OCI-LY3 (cell line): ENCODE measurements at regions not wholly inside any gene's neighbourhood (a gene's known extent, or its start where the extent isn't known, plus 50 kb on each side); places are given as distances from the start of the nearest gene placed in this dataset.

Experiments used
- H2AFZ ChIP-seq: fragments of 200-600, 300-600 bp; shearing (Covaris generic); 2 replicates; pipeline ENCODE4 v1.6.0; 2014; ENCODE audit warnings: antibody characterized with exemption, low read depth, low read length
- H3K27ac ChIP-seq: fragments of 200-600, 300-600 bp; sonication (generic); 2 replicates; pipeline ENCODE4 v1.5.1; 2014; ENCODE audit warnings: mild to moderate bottlenecking, low read length, moderate library complexity, mixed read lengths
- H3K27me3 ChIP-seq: fragments of 200-600, 300-600 bp; sonication (generic); 2 replicates; pipeline ENCODE4 v1.6.1; 2014; ENCODE audit warnings: low read depth, low read length, mixed read lengths
- H3K36me3 ChIP-seq: fragments of 200-600, 300-600 bp; sonication (generic); replicated peaks from 2 replicates; pipeline ENCODE3; 2014; ENCODE audit warnings: low read depth, low read length, mixed read lengths
- H3K4me1 ChIP-seq: fragments of 300-600, 200-600 bp; sonication (generic); 2 replicates; pipeline ENCODE4 v1.6.1; 2014; ENCODE audit warnings: low read length, mixed read lengths
- H3K4me2 ChIP-seq: fragments of 200-600, 300-600 bp; sonication (generic); 2 replicates; pipeline ENCODE4 v1.6.1; 2014; ENCODE audit warnings: low read length, mixed read lengths
- H3K4me3 ChIP-seq: fragments of 300-600, 200-600 bp; sonication (generic); 2 replicates; pipeline ENCODE4 v1.5.1; 2014; ENCODE audit warnings: antibody characterized with exemption, mild to moderate bottlenecking, low read length, moderate library complexity
- H3K79me2 ChIP-seq: fragments of 300-600, 200-600 bp; shearing (Covaris generic); 2 replicates; pipeline ENCODE4 v1.6.1; 2014; ENCODE audit warnings: mild to moderate bottlenecking, low read length, mixed read lengths
- H3K9ac ChIP-seq: fragments of 300-600, 200-600 bp; shearing (Covaris generic); 2 replicates; pipeline ENCODE4 v1.6.0; 2014; ENCODE audit warnings: mild to moderate bottlenecking, low read length, moderate library complexity
- H3K9me3 ChIP-seq: fragments of 200-600, 300-600 bp; shearing (Covaris generic); 2 replicates; pipeline ENCODE4 v1.6.1; 2014; ENCODE audit warnings: low read length, mixed read lengths; ENCODE audit not compliant: insufficient read depth
- H4K20me1 ChIP-seq: fragments of 200-600, 300-600 bp; sonication (generic); 2 replicates; pipeline ENCODE4 v1.6.1; 2016; ENCODE audit warnings: low read length, mixed read lengths; ENCODE audit not compliant: insufficient read depth
- CTCF ChIP-seq: fragments of 200-600, 300-600 bp; sonication (generic); IDR thresholded peaks from 2 replicates; pipeline ENCODE4 v1.5.1; 2014; ENCODE audit warnings: antibody characterized with exemption, low read length, low read depth
- EZH2phosphoT487 ChIP-seq: fragments of 200-600 bp; shearing (Covaris generic); IDR thresholded peaks from 2 replicates; pipeline ENCODE4 v1.6.1; 2018; ENCODE audit warnings: antibody characterized with exemption, mixed run types, low read depth

GRCh38 chr4:173913496-173913895 lies 370.0 kb downstream of the FBXO8 start:
- TF ChIP-seq CTCF = no peak
- no peak for TF ChIP-seq EZH2phosphoT487
- H3K36me3 ChIP-seq = no peaks in the 10 kb centered on the region
- H3K79me2 ChIP-seq = no peaks in the 10 kb centered on the region
- H3K9ac ChIP-seq = no peak overlapping the region
- H3K27me3 ChIP-seq = no peaks in the 10 kb centered on the region
- H3K9me3 ChIP-seq = no peaks in the 10 kb centered on the region
- no peak overlapping the region for H3K4me3 ChIP-seq
- H2AFZ ChIP-seq = no peak overlapping the region
- H3K4me1 ChIP-seq = peaks cover 8% of the 10 kb centered on the region; the same call in 1 of the 2 replicates
- H3K27ac ChIP-seq = no peak overlapping the region
- no peak overlapping the region for H3K4me2 ChIP-seq
- no peaks in the 10 kb centered on the region for H4K20me1 ChIP-seq

- no peak overlapping the region for H2AFZ ChIP-seq
Observed at GRCh38 chr4:173912384-173912783, 371.1 kb downstream of the FBXO8 start.

GRCh38 chr4:173910891-173911290 lies 372.6 kb downstream of the FBXO8 start:
- Histone ChIP-seq H3K9ac (no peak overlapping the region), H3K4me2 (no peak overlapping the region), H3K27me3 (no peaks in the 10 kb centered on the region), H2AFZ (no peak overlapping the region), H3K36me3 (no peaks in the 10 kb centered on the region), H3K4me1 (peaks cover 8% of the 10 kb centered on the region; the same call in 1 of the 2 replicates), H3K79me2 (no peaks in the 10 kb centered on the region), H3K4me3 (no peak overlapping the region), H3K27ac (no peak overlapping the region), H4K20me1 (no peaks in the 10 kb centered on the region), H3K9me3 (no peaks in the 10 kb centered on the region)
- TF ChIP-seq CTCF = no peak
- no peak for TF ChIP-seq EZH2phosphoT487

More at GRCh38 chr4:173912384-173912783, 371.1 kb downstream of the FBXO8 start:
- no peak overlapping the region for H3K4me3 ChIP-seq
- H3K4me2 ChIP-seq = no peak overlapping the region
- H3K9ac ChIP-seq = no peak overlapping the region
- H3K27me3 ChIP-seq = no peaks in the 10 kb centered on the region
- no peaks in the 10 kb centered on the region for H4K20me1 ChIP-seq
- H3K27ac ChIP-seq = no peak overlapping the region
- H3K36me3 ChIP-seq = no peaks in the 10 kb centered on the region
- TF ChIP-seq EZH2phosphoT487 = no peak
- no peak for TF ChIP-seq CTCF
- H3K9me3 ChIP-seq = no peaks in the 10 kb centered on the region
- H3K79me2 ChIP-seq = no peaks in the 10 kb centered on the region
- peaks cover 8% of the 10 kb centered on the region; the same call in 1 of the 2 replicates for H3K4me1 ChIP-seq

DNA sequence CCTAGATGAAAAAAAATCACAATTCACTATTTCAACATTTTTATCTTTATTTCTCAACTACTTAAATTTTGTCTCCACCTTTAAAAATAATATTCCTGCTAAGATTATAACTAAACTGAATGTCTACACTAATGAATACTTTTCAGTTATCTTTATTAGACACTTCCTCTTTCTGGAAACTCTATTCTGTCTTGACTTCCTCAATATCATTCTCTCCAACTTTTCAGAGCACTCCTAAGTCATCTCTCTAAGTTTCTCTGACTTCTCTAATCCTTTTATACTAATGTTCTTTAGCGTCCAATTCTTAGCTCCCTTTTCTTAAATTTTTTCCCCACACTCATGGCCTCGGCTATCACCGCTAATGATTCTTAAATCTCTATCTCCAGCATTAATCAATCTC lies 374.2 kb downstream of the FBXO8 start:
- H3K4me1 ChIP-seq = peaks cover 8% of the 10 kb centered on the region; the same call in 1 of the 2 replicates
- no peaks in the 10 kb centered on the region for H3K27me3 ChIP-seq
- H3K27ac ChIP-seq = no peak overlapping the region
- H3K9ac ChIP-seq = no peak overlapping the region
- no peak overlapping the region for H2AFZ ChIP-seq
- no peaks in the 10 kb centered on the region for H3K36me3 ChIP-seq
- H3K4me2 ChIP-seq = no peak overlapping the region
- TF ChIP-seq EZH2phosphoT487 (no peak), CTCF (no peak)
- H3K9me3 ChIP-seq = no peaks in the 10 kb centered on the region
- no peaks in the 10 kb centered on the region for H3K79me2 ChIP-seq
- no peaks in the 10 kb centered on the region for H4K20me1 ChIP-seq
- no peak overlapping the region for H3K4me3 ChIP-seq
